HEK293T (cell line): ENCODE measurements at regions not wholly inside any gene's neighbourhood (a gene's known extent, or its start where the extent isn't known, plus 50 kb on each side); places are given as distances from the start of the nearest gene placed in this dataset.

Experiments used
- BHLHE40 ChIP-seq: fragments of 450-650 bp; IDR thresholded peaks from 2 replicates; pipeline ENCODE4 v1.6.1; 2016; ENCODE audit warnings: mild to moderate bottlenecking, moderate library complexity, borderline replicate concordance
- TARDBP ChIP-seq: fragments of 450-650 bp; IDR thresholded peaks from 2 replicates; pipeline ENCODE4 v1.6.1; 2016

DNA sequence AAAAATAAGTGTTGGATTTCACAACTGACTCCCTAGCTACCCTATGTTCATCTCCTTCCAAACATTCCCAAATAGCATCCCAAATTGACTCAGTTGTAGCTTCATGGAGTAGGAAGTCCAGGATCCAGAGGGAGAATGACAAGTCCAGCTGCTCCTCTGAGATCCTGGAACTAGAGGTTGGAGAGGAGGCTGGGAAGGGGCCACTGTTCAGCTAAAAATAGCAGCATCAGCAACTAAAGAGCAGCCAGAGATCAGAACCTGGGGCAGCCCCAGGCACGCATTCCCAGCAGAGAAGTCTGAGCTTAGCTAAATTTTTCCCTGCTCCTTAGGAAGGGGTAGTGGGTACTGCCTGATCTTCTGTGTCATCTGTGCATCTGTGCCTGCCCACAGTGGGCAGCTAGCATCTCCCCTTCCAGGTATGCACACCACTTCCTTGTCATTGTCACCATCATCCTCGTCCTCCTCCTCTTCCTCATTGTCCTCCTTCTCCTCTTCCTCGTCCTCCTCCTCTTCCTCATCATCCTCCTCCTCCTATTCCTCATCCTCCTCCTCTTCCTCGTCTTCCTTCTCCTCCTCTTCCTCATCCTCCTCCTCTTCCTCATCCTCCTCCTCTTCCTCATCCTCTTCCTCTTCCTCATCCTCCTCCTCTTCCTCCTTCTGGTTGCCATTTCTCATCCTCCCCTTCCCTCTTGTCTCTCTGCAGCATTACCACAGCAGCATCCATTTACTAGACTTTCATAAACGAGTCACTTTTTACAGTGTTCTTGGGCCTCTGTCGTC lies 152.3 kb upstream of the ROPN1 start:
- TF ChIP-seq TARDBP: no peak
- TF ChIP-seq BHLHE40: no peak
